Stimulated activated CD8-positive, alpha-beta memory T cell treated with anti-CD3 and anti-CD28 coated beads, Interleukin-2, amount 100 ng/mL, for 48 hours (primary cell): ENCODE measurements at regions not wholly inside any gene's neighbourhood (a gene's known extent, or its start where the extent isn't known, plus 50 kb on each side); places are given as distances from the start of the nearest gene placed in this dataset.
"Not testable (repeated sequence)": the region's sequence is repeated elsewhere in the genome, so short reads cannot be mapped to it uniquely, and the experiment has no call there.

Experiments
- DNase-seq, 2 donors: peaks; one replicate each; pipeline ENCODE4 v3.0.0-alpha.2; 2020; ENCODE audit warnings: low read depth in 2 of 2

GRCh38 chr12:67837876-67838275 is 151.4 kb upstream of the IFNG-AS1 start:
- DNase-seq: no peak

GRCh38 chr12:67842124-67842523 is 147.1 kb upstream of the IFNG-AS1 start:
- no peak for DNase-seq

- no peak for DNase-seq
Measured at GRCh38 chr12:67843257-67843656, 146.0 kb upstream of the IFNG-AS1 start.

GRCh38 chr12:67852701-67853100 is 136.5 kb upstream of the IFNG-AS1 start:
- no peak for DNase-seq

GRCh38 chr12:67853204-67853603 is 136.0 kb upstream of the IFNG-AS1 start:
- no peak for DNase-seq

- DNase-seq: no peak
Measured at GRCh38 chr12:67854351-67854750, 134.9 kb upstream of the IFNG-AS1 start.

GRCh38 chr12:67855103-67855502 is 134.1 kb upstream of the IFNG-AS1 start:
- DNase-seq: no peak

GRCh38 chr12:67871231-67871630 is 118.0 kb upstream of the IFNG-AS1 start:
- DNase-seq: no peak

GRCh38 chr12:67873355-67873754 is 115.9 kb upstream of the IFNG-AS1 start:
- DNase-seq: no peak

GRCh38 chr12:67876305-67876915 is 112.8 kb upstream of the IFNG-AS1 start:
- DNase-seq: no peak

GRCh38 chr12:67877727-67878126 is 111.5 kb upstream of the IFNG-AS1 start:
- DNase-seq: no peak

- no peak for DNase-seq
Measured at GRCh38 chr12:67879937-67880336, 109.3 kb upstream of the IFNG-AS1 start.

- no peak for DNase-seq
Measured at GRCh38 chr12:67881565-67881964, 107.7 kb upstream of the IFNG-AS1 start.

GRCh38 chr12:67884596-67884995 is 104.7 kb upstream of the IFNG-AS1 start:
- DNase-seq: no peak

- no peak for DNase-seq
Measured at GRCh38 chr12:67885375-67886169, 103.7 kb upstream of the IFNG-AS1 start.

GRCh38 chr12:67887065-67887464 is 102.2 kb upstream of the IFNG-AS1 start:
- no peak for DNase-seq

- DNase-seq: no peak
Measured at GRCh38 chr12:67889931-67890330, 99.3 kb upstream of the IFNG-AS1 start.

GRCh38 chr12:67890726-67891258 is 98.5 kb upstream of the IFNG-AS1 start:
- DNase-seq: no peak

GRCh38 chr12:67891596-67891995 is 97.7 kb upstream of the IFNG-AS1 start:
- DNase-seq: no peak

- no peak for DNase-seq
Measured at GRCh38 chr12:67892259-67893021, 96.8 kb upstream of the IFNG-AS1 start.

GRCh38 chr12:67893022-67893580 is 96.1 kb upstream of the IFNG-AS1 start:
- DNase-seq: no peak

GRCh38 chr12:67900418-67900817 is 88.8 kb upstream of the IFNG-AS1 start:
- DNase-seq: not testable (repeated sequence)
